Lung (tissue), 11 donors: ENCODE measurements at regions not wholly inside any gene's neighbourhood (a gene's known extent, or its start where the extent isn't known, plus 50 kb on each side); places are given as distances from the start of the nearest gene placed in this dataset.

ENCODE experiments used
- ATAC-seq: fragments of 200-7000 bp; cut with Tn5 transposase; one replicate; pipeline ENCODE4 v1.9.1; 2020; ENCODE audit warnings: moderate number of reproducible peaks; ENCODE audit not compliant: insufficient read depth, low FRiP score
- DNase-seq, 3 donors: peaks; one replicate each; pipeline ENCODE4 v3.0.0-alpha.2; 2013 to 2017
- H3K27ac ChIP-seq, 2 donors: one replicate each; pipeline ENCODE4 v1.5.1; 2013; ENCODE audit warnings: mild to moderate bottlenecking in 2 of 2, moderate library complexity in 2 of 2, control low read depth in 1 of 2, inconsistent platforms in 1 of 2, low read depth in 1 of 2, low read length in 1 of 2
- H3K27me3 ChIP-seq, 3 donors: one replicate each; pipeline ENCODE4 v1.5.1; 2013; ENCODE audit warnings: low read length in 2 of 3; ENCODE audit not compliant: control insufficient read depth in 3 of 3, insufficient read depth in 3 of 3
- H3K36me3 ChIP-seq, 4 donors: one replicate each; pipeline ENCODE4 v1.5.1; 2013; ENCODE audit warnings: low read length in 4 of 4, mild to moderate bottlenecking in 1 of 4, moderate library complexity in 1 of 4; ENCODE audit not compliant: control insufficient read depth in 4 of 4, insufficient read depth in 4 of 4
- H3K4me1 ChIP-seq, 5 donors: one replicate each; pipeline ENCODE4 v1.5.1; 2013; ENCODE audit warnings: low read length in 5 of 5, mild to moderate bottlenecking in 2 of 5, moderate library complexity in 1 of 5; ENCODE audit not compliant: control insufficient read depth in 5 of 5, insufficient read depth in 5 of 5
- H3K4me3 ChIP-seq: one replicate; pipeline ENCODE4 v1.5.1; 2013; ENCODE audit warnings: mild to moderate bottlenecking, control low read depth, moderate library complexity
- H3K9ac ChIP-seq, 2 donors: one replicate each; pipeline ENCODE4 v1.5.1; 2013; ENCODE audit warnings: low read length in 2 of 2, control low read depth in 1 of 2; ENCODE audit not compliant: insufficient read depth in 1 of 2
- H3K9me3 ChIP-seq, 4 donors: one replicate each; pipeline ENCODE4 v1.5.1; 2013; ENCODE audit warnings: low read length in 3 of 4, mild to moderate bottlenecking in 1 of 4, moderate library complexity in 1 of 4; ENCODE audit not compliant: control insufficient read depth in 4 of 4, insufficient read depth in 3 of 4
- WGBS, 2 donors: extraction: QIAGEN DNeasy Blood & Tissue Kit; methylation state at CpG; one replicate each; pipeline ENCODE4 v1.1.7; 2013; 5-methylcytosine and 5-hydroxymethylcytosine counted together
- TF ChIP-seq, protein P1 (sequence below): IDR thresholded peaks from 2 replicates; pipeline ENCODE4 v1.5.1; 2012; ENCODE audit warnings: mild to moderate bottlenecking; ENCODE audit errors: control extremely low read depth, extremely low read depth
- donor health status: control.
- donor health status: control.
- donor health status: Bipolar disorder and iron deficiency.
- donor health status: healthy.
- donor health status: DM: yes; HTN: yes; CAD: no.

GRCh38 chr2:116098049-116098448 is 1655.6 kb downstream of the DPP10 start:
- no peak overlapping the region for H3K4me3 ChIP-seq
- H3K36me3 ChIP-seq: no peaks in the 10 kb centered on the region
- H3K9me3 ChIP-seq: peaks cover 0 to 8% (median 0%) of the 10 kb centered on the region in 4 donors
- 64 to 76% methylated on average over 5 of the region's 5 CpGs for WGBS, 2 donors
- TF ChIP-seq, protein P1, sequence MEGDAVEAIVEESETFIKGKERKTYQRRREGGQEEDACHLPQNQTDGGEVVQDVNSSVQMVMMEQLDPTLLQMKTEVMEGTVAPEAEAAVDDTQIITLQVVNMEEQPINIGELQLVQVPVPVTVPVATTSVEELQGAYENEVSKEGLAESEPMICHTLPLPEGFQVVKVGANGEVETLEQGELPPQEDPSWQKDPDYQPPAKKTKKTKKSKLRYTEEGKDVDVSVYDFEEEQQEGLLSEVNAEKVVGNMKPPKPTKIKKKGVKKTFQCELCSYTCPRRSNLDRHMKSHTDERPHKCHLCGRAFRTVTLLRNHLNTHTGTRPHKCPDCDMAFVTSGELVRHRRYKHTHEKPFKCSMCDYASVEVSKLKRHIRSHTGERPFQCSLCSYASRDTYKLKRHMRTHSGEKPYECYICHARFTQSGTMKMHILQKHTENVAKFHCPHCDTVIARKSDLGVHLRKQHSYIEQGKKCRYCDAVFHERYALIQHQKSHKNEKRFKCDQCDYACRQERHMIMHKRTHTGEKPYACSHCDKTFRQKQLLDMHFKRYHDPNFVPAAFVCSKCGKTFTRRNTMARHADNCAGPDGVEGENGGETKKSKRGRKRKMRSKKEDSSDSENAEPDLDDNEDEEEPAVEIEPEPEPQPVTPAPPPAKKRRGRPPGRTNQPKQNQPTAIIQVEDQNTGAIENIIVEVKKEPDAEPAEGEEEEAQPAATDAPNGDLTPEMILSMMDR: no peak
- no peak overlapping the region for H3K9ac ChIP-seq
- DNase-seq: peak in 1 of 3 donors; percentile 1
- H3K27me3 ChIP-seq: no peaks in the 10 kb centered on the region
- no peak overlapping the region for H3K27ac ChIP-seq
- ATAC-seq: no peak
- H3K4me1 ChIP-seq: no peaks in the 10 kb centered on the region

- no peaks in the 10 kb centered on the region for H3K4me1 ChIP-seq
- no peak for ATAC-seq
- DNase-seq: no peak
- peaks cover 0 to 24% (median 0%) of the 10 kb centered on the region in 3 donors for H3K27me3 ChIP-seq
- no peak overlapping the region for H3K4me3 ChIP-seq
- H3K9ac ChIP-seq: no peak overlapping the region
- TF ChIP-seq, protein P1: no peak
- H3K9me3 ChIP-seq: no peaks in the 10 kb centered on the region
- no peak overlapping the region for H3K27ac ChIP-seq
- 39 to 64% methylated on average over 1 of the region's 1 CpG for WGBS, 2 donors
- no peaks in the 10 kb centered on the region for H3K36me3 ChIP-seq
Measured at GRCh38 chr2:116109471-116109870, 1667.0 kb downstream of the DPP10 start.

- Histone ChIP-seq H3K9me3 (no peaks in the 10 kb centered on the region), H3K36me3 (no peaks in the 10 kb centered on the region), H3K27me3 (peaks cover 0 to 22% (median 2%) of the 10 kb centered on the region in 3 donors), H3K27ac (no peak overlapping the region), H3K4me3 (no peak overlapping the region), H3K9ac (no peak overlapping the region), H3K4me1 (no peaks in the 10 kb centered on the region)
- TF ChIP-seq, protein P1: no peak
- ATAC-seq: no peak
- WGBS, 2 donors: 58 to 64% methylated on average over 1 of the region's 1 CpG
- DNase-seq: no peak
Measured at GRCh38 chr2:116117845-116118244, 1675.4 kb downstream of the DPP10 start.

DNA sequence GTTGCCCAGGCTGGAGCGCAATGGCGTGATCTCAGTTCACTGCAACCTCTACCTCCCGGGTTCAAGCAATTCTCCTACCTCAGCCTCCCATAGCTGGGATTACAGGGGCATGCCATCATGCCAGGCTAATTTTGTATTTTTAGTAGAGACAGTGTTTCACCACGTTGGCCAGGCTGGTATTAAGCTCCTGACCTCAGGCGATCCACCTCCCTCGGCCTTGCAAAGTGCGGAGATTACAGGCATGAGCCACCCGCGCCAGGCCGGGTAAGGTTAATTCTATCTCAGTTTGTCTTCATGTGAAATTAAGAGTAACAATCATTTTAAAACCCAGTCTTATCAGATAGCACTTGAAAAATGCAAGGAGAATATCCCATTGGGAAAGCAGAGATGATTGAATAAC is 1681.7 kb upstream of the DDX18 start:
- DNase-seq: no peak
- peaks cover 0 to 2% (median 0%) of the 10 kb centered on the region in 4 donors for H3K9me3 ChIP-seq
- 83 to 85% methylated on average over 10 of the region's 10 CpGs for WGBS, 2 donors

More for the DNA sequence above, 1681.7 kb upstream of the DDX18 start:
- TF ChIP-seq, protein P1: no peak
- no peak for ATAC-seq
- Histone ChIP-seq H3K27me3 (peaks cover 0 to 5% (median 0%) of the 10 kb centered on the region in 3 donors), H3K4me3 (no peak overlapping the region), H3K36me3 (no peaks in the 10 kb centered on the region), H3K27ac (no peak overlapping the region), H3K9ac (no peak overlapping the region), H3K4me1 (no peaks in the 10 kb centered on the region)
